HG02885 (cell line): ENCODE measurements at regions not wholly inside any gene's neighbourhood (a gene's known extent, or its start where the extent isn't known, plus 50 kb on each side); places are given as distances from the start of the nearest gene placed in this dataset.
"Not testable (repeated sequence)": the region's sequence is repeated elsewhere in the genome, so short reads cannot be mapped to it uniquely, and the experiment has no call there.

Experiments
- ATAC-seq: cut with Tn5 transposase; IDR thresholded peaks from one replicate; pipeline ENCODE4 v1.9.1; 2021; ENCODE audit warnings: mild to moderate bottlenecking; ENCODE audit not compliant: unreplicated experiment, poor library complexity

DNA sequence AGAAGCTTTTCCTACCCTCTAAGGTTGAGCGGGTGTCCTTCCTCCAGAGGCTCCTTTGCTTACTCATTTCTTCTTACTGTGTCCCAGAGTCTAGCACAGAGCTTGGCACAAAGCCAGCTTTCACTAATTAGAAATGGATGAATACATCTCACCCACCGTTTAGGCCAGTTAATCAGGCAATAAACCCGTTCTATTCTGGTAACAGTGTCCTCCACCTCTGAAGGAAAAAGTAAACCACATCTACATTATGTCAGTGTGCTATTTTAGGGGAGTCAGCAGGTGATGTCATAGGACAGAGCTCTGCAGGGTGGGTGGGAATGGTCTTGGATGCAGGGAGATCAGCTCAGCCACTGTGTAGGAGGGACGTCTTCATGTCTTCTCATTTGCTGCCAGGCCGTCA, 109.2 kb downstream of the OSTF1 start:
- ATAC-seq = no peak

DNA sequence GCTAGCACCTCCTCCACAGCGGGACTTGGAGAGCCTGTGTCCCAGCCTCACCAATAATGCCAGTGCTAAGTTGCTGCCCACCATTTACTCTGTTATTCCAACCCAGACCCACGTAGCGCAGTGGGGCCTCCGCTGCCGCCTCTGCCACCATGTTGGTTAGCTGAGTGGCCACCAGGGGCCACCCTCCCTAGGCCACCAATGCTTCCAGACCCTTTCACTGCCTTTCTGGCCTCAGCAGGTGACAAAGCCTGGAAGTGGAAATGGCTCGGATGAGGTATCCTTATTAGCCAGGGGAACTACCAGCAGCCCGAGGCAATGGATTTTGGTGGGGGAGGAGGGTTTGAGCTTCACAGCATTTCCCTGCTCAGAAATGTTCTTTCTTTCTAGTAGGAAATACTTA, 110.1 kb downstream of the OSTF1 start:
- no peak for ATAC-seq

DNA sequence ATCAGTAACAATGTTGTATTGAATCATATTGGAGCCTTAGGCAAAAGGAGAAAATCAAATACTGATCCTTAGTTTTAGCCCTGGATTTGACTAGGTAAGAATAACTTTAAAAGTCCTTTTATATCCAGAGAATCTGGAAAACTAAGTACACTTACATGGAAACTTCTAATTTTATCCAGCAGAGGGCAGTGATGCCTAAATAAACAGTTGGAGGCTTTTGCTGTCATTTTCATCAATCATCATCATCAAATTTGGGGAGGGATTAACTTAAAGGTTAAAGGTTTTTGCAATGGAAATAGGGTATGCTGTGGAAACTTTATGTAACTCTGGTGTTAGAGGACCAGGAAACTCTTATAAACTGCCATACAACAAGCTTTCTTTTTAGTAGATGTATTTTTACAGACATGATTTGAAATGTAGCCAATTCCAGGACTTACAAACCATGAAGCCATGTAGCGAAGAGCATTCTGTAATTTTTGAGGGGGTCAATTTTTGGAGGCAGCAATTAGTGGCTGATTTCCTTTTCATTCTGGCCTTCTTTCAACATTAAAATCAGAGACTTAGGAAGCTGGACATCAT, 112.7 kb downstream of the OSTF1 start:
- ATAC-seq = peak; percentile 58

DNA sequence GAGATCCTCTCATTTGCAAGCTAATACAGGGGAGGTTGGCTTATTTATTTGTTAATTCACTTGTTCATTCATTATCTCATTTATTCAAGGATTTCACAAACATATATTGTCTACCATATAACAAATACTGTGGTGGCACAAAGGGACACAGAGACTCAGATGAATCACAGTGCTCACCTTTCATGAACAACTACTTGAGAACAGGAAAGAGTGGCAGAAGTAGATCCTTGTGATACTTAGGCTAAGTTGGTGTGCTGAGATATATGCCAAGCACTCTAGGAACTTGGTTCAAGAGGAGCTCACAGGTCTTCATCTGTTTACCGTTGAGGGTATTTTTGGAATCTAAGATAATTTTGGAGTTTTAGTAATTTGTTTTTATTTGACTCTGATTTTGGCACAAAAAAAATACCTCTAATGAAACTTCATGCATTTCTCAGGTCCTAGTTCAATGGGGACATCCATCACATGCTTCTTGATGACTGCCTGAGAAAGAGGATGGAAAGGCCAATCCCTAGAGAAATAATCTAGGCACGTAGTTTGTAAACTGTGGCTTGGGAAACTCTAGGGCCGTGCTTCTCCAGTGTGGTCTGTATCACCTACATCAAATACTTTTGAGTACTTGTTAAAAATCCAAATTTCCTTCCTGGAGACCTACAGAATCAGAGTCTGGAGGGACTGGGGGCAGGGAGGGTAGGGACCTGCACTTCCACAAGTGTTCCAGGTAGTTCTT, 113.3 kb downstream of the OSTF1 start:
- ATAC-seq = no peak

DNA sequence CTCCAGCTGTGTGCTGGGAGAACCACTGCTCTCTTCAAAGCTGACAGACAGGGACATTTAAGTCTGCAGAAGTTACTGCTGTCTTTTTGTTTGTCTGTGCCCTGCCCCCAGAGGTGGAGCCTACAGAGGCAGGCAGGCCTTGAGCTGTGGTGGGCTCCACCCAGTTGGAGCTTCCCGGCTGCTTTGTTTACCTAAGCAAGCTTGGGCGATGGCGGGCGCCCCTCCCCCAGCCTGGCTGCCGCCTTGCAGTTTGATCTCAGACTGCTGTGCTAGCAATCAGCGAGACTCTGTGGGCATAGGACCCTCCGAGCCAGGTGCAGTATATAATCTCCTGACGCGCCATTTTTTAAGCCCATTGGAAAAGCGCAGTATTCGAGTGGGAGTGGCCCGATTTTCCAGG, 119.7 kb downstream of the OSTF1 start:
- ATAC-seq = not testable (repeated sequence)

DNA sequence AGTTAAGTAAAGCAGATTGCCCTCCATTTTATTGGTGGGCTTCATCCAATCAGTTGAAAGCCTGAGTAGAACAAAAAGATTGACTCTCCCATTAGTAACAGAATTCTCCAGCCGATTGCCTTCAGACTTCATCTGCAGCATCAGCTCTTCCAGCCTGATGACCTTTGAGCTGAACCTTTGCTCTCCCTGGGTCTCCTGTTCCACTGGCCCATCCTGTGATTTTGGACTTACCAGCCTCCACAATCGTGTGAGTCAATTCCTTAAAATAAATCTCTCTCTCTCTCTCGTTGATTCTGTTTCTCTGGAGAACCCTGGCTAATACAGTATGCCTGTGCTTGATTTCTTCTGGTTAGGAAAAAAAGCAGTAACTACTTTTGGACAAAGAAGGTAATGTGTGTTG, 121.9 kb downstream of the OSTF1 start:
- ATAC-seq = no peak

DNA sequence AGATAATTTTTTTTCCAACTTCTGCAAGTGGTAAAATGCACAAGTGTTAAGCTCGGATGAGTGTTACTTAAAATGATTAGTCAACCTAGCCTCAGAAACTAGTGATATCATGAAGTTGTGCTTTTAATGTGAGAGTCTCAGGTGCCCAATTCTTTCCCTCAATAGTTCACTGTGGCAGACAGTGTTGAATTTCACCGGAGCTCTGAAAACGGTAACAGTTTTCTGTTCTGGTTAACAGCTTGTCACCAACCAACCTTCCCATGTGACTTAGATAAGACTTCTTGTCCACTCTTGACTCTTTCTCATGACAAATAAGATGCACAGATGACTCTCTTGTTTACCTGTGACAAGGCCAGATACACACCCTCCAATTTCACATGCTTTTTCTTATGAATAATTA, 125.5 kb downstream of the OSTF1 start:
- no peak for ATAC-seq

DNA sequence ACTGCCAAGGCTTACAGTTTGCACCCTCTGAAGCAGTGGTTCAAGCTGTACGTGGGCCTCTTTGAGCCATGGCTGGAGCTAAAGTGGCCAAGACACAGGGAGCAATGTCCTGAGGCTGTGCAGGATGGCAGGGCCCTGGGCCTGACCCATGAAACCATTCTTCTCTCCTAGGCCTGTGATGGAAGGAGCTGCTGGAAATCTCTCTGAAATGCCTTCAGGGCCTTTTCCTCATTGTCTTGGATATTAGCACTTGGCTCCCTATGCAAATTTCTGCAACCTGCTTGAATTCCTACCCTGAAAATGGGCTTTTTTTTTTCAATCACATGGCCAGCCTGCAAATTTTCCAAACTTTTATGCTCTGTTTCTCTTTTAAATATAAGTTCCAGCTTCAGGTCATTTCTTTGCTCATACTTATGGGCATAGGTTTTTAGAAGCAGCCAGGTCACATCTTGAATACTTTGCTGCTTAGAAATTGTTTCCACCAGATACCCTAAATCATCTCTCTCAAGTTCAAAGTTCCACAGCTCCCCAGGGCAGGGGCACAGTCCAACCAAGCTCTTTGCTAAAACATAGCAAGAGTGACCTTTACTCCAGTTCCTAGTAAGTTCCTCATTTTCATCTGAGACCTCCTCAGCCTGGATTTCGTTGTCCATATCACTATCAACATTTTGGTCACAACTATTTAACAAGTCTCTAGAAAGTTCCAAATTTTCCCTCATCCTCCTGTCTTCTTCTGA, 138.3 kb downstream of the OSTF1 start:
- ATAC-seq = no peak

DNA sequence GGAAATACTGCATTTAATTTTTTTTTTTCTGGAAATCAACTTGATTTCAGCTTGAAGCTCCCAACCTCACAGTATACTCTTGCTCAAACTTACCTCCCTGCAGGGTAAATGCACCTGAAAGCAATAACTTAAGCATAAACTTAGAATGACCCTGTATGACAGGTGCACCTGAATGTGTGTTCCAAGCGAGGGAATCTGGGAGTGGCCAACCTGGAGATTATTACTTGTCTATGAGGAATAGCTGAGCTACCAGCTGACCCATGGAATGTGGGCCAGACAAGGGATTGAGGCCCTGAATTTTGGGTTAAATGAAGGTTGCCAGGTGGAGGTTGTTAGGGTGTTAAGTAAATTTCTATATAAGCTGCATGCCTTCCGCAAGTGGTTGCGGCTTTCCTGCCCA, 140.6 kb downstream of the OSTF1 start:
- ATAC-seq = no peak

DNA sequence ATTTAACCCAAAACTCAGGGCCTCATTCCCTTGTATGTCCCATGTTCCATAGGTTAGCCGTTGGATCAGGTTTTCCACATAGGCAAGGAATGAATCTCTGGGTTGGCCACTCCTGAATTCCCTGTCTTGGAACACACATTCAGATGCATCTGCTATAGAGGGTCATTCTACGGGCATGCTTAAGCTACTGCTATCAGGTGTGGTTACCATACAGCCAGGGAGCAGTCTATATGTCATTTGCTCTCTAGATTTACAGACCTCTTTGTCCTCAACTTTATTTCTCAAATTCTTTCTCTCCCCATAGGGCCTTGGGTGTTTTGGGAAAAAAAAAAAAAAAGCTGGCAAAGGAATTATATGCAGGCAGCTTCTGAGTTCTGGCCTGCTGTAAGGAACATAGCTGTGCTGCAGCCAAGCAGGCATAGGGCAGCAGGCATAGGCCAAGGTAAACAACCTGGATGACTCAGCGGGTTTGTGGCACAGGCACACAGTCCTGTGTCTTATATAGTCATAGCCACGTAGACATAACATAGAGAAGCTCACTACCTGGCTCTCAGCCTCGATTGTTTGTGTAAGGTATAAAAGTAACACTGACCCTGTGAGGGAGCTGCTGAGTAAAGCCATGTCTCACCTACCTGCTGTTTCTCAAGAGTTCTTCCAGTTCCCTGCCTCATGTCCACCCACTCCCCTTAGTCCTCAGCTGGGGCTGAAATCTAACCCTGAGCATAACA, 141.5 kb downstream of the OSTF1 start:
- no peak for ATAC-seq

DNA sequence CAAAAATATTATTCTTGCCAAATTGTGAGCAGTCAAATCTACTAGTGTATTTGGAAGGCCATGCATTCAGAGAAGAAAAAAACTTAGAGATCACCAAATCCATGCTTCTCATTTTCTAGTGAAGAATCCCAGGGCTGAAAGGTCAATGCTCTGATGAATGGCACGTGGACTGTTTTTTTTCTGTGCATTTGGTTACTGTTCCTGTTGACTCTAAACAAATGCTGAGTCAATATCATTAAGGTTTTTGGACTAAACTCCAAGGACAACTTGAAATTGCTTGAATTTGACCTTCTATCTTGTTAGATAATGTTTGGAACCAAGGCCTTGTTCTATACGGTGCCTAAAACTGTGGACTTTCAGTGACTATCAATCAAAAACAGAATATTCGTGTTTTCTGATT, 142.2 kb downstream of the OSTF1 start:
- no peak for ATAC-seq

DNA sequence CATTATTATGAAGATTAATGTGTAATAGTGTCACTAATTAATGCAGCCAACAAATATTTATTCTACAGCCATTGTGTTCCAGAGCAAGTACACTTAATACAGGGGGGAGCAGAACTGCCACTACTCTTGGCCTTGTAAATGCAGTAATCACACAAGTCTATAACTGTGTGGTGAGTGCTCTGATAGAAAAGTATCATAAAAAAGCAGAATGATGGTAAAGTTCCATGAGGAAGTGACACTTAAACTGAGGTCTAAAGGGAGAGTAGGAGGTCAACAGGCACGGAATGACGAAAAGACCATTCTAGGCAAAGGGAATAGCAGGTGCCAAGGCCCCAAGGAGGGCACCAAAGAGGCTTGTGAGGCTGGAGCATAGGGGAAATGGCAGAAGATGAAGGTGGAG, 142.9 kb downstream of the OSTF1 start:
- no peak for ATAC-seq

DNA sequence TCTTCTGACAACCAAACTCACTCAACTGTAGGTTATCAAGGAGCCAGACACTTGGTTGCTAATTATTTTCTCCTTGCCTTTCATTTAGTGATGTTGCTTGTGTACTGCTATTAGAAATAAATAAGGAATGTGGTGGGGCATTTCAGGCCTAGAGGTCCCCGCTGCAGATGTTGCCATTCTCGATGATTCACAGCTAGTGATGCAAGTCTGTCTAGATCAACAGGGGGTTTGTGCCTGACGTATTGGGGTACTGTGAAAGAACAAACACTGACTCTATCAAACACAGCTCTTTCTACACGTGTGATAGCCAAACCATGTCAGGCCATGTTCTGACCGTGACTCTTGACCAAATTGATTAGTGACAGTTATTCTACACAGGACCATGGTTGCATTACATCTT, 144.7 kb downstream of the OSTF1 start:
- ATAC-seq = no peak

DNA sequence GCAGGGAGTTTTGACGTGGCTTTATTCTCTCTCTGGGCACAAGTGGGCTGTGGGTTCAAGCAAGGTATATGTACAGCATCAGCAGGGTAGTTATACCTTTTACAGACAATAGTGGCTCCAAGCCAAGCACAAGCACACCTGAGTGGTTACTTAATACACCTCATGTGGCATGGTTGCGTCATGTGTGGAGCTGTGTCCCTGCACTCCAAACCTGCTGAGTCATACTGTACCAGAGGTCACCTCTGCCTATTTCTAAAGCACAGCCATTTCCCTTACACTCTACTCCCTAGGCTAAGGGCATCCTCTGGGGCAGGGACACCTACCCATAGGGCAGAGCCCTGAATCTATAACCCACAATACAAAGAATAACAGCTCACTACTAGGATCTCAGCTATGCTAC, 147.3 kb downstream of the OSTF1 start:
- ATAC-seq = no peak

DNA sequence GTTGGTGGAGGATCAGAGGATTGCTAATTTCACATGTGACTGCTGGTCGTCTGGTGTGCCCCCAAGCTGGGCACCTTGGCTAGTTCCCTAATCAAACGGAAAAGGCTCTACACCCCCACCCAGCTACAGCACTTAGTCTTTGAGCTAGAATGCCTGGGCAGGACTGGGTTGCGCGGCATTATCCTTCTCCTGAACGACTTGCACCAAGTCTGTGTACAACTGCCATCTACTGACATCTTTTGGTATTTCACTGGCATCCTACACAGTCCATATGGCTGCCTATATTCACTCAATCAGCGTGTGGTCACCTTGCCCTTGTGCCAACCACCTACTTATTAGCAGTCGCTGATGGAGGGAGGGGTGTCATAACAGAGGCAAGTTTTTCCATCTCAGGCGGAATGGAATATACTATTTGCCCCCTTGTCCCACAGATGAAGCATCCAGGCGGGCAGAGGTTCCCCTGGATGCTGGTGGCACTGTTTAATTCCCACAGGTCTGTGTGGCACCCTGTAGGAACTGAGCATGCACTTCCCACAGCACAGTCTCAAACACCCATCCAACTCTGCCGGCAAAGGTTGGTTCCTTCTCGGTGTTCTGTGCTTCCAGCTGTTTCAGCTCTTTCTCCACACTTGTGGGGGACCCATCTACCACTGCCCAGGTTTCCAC, 150.1 kb downstream of the OSTF1 start:
- peak; percentile 97 for ATAC-seq

DNA sequence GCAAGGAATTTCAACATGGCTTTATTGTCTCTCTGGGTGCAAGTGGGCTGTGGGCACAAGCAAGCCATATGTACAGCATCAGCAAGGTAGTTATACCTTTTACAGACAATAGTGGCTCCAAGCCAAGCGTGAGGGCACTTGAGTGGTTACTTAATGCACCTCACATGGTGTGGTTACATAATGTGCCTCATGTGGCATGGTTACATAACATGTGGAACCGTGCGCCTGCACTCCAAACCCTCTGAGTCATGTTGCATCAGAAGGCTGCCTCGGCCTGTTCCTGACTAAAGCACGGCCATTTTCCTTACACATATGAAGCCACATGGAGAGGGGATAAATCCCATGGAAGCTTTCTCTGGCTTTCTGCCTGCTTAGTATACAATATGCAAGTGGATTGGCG, 150.9 kb downstream of the OSTF1 start:
- ATAC-seq = no peak

DNA sequence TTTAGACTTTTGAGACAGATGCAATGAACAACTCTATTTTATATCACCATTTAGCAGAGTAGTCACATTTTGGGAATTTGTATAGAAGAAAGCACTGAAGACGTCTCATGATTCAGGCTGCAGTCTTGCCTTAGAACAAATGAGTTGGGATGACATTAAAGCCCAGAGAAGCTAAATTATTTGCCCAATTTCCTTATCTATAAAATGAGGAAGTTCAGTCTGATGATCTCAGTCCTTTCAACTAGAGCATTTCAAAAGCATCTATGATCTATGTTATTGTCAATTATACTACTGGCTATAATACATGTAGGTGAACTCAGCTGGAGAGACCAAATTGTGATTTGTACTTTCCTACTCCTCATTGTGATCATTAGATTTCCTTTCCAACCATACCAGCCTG, 154.1 kb downstream of the OSTF1 start:
- ATAC-seq = no peak

DNA sequence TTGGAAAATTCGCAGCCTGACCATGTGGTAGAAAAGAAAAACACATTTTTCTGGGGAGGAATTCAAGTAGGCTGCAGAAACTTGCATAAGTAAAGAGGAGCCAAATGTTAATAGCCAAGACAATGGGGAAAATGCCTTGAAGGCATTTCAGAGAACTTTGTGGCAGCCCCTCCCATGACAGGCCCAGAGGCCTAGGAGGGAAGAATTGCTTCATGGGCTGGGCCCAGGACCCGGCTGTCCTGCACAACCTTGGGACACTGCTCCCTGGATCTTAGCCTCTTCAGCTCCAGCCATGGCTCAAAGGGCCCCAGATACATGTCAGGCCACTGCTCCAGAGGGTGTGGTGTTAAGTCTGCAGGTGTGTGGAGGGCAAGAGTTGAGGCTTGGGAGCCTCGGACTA, 158.6 kb downstream of the OSTF1 start:
- no peak for ATAC-seq

DNA sequence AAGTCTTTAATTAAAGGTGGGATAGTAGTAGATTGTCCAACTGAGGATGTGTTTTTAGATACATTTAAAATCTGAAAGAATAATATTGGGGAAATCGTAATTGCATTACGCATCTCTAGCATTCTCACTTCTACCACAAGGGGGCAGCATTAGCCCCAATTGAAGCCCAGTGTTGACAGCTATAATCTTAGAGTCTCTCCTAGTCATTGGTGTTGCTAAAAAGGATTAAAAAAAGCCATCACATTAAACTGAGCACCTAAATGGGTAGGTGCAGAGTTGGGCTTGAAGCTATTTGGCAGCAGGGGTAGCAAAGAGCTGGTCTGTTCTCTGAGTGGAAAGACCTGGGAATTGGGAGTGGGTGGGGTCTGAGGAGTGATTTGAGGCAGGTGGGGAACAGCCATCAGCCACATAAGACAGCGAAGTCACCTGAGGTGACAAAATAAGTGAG, 177.2 kb downstream of the OSTF1 start:
- ATAC-seq = peak; percentile 82

DNA sequence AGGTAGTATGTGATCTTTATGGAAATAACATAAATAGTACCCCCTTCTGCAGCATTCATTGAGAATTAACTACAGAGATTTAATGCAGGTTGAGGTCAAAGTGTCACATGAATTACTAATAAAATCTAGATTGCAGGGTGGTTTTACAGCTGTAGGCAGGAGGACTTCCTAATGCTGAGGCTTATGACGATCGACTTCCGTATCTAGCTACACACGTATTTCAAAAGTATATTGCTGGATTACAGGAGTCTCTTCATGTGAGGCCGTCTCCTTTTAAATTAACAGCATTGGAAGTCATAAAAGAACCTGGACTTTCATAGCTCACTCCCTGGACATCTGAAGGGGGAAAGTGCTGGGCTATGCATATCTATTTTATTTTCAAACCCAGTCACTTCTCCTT, 180.9 kb downstream of the OSTF1 start:
- no peak for ATAC-seq
